HG03139 (cell line): ENCODE measurements at regions not wholly inside any gene's neighbourhood (a gene's known extent, or its start where the extent isn't known, plus 50 kb on each side); places are given as distances from the start of the nearest gene placed in this dataset.

ENCODE experiments used
- ATAC-seq: cut with Tn5 transposase; IDR thresholded peaks from one replicate; pipeline ENCODE4 v1.9.1; 2021; ENCODE audit not compliant: unreplicated experiment

DNA sequence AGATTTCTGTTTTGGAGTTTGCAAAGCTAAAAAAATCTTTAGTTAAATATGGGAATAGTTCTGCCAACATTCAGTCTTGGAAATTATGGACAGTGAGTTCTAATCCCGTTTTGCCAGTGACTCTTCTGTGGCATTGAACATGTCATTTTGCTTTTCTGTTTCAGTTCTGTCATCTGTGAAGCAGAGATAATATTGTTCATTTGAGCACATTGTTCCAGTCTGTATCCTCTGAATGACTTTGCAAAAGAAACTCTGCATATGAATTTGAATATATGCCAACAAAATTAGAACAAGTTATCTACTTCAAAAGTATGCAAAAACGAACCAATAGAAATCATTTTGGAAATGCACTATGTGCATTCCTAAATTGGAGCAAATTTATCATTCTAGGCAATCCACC, 746.0 kb upstream of the POT1 start:
- ATAC-seq: no peak

- no peak for ATAC-seq
These were observed 745.5 kb upstream of the POT1 start for GRCh38 chr7:125675169-125675568.

DNA sequence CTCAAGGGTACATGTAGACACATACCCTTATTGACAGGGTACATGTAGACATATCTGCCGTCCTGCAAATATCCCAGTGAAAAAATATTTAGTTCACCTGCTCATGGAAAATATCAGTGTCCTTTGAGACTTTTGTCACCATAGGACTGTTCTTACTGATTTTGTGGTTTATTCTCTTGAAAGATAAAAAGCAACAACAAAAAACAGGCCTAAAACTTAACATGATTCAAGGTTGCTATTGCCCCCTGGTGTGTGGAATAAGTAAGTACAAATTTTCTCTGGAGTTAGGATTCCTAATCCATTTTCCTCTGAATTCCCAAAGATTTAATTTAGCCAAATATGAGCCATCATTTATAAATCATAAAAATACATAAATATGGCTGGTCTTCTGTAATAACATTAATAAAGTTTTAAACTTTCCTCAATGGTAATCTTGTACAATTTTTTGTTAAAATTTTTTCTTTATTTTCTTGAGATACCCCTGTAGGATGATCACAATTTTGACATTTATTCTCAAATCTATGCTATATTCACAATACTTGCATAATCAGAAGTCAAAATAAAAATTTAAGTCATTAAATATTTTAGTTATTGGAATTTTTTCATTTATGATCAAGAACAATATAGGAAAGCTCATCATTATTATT, 741.4 kb upstream of the POT1 start:
- no peak for ATAC-seq

DNA sequence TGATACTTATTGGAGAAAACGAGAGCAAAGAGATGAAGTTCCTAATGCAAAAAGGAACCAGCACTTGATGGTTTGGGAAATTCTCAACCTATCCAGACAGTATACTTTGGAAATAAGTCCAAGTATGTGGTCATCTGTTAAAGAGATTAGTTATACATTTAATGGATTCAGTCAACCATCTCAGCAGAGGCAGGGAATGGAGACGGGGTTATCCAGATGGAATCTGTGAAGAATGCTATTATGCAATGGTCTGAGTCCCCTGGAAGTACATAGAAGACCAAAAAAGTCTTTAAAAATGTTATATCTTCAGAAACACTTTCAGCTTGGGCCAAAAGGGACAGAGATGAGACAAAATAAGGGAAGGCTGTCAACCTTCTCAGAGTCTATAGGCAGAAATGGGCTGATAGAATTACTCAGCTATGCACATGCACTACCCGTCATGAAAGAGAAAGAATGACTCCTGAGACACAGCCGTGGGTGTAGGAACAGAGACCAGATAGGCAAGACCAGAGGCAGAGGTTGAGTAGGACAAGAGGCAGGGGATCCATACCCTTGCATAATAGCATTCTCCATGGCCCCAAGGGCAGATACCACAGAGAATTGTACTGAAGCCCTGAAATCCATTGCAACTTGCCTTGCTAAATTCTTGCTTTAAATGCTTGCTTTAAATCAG, 738.8 kb upstream of the POT1 start:
- ATAC-seq: no peak

DNA sequence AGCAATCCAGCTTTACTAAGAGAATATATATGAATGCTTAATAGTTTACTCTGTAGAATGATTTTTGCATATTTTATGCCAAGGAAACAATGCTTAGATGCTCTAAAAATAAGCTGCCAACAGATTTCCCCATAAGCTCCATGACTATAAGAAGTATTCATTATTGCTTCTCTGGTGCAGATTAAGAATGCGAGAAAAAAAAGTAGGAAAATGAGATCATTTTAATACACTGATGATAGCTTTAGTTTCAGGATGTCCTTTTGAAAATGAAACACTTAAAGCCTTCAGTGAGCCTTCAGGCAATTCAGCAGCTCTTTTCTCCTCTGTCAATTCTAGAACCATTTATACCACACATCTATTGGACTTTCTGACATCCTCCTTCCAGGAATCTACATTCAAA, 735.0 kb upstream of the POT1 start:
- no peak for ATAC-seq

- no peak for ATAC-seq
These were observed 734.3 kb upstream of the POT1 start for GRCh38 chr7:125663961-125664360.

DNA sequence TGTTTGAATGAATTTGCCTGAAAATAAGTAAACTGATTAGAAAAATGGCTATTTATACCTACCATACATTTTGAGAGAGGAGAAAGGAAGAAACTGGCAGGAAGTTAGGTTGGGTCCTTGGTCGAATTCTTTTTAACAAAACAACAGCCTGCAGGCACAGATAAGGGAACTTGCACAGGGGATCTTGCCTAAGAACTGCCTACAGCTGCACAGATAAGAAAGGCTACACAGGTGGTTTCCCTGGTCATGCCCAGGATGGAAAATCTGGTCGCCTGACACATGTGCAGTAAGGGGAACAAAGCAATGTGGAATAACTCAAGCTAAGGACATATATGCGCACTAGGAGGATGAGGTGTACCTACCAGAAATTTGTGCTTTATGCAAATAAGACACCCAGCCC, 732.1 kb upstream of the POT1 start:
- ATAC-seq: no peak

- ATAC-seq: no peak
These were observed 731.4 kb upstream of the POT1 start for GRCh38 chr7:125661006-125661405.

DNA sequence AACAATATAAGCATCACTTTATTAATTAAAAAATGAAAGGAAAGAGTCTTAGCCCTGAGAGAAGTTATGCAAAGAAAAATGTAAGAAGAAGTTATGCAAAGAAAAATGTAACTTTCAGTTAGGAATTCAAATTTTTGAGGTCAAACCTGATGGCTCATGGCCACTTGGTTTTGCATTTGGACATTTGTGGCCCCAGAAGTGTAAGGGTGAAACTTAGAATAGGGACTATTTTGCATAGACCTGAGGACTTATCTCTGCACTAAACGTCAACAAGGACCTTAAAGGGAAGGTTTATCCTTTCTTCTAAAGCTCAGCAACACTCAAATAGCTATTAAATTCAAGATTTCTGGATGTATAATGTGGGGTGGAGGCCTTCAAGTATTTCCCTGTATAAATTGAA, 724.5 kb upstream of the POT1 start:
- no peak for ATAC-seq

DNA sequence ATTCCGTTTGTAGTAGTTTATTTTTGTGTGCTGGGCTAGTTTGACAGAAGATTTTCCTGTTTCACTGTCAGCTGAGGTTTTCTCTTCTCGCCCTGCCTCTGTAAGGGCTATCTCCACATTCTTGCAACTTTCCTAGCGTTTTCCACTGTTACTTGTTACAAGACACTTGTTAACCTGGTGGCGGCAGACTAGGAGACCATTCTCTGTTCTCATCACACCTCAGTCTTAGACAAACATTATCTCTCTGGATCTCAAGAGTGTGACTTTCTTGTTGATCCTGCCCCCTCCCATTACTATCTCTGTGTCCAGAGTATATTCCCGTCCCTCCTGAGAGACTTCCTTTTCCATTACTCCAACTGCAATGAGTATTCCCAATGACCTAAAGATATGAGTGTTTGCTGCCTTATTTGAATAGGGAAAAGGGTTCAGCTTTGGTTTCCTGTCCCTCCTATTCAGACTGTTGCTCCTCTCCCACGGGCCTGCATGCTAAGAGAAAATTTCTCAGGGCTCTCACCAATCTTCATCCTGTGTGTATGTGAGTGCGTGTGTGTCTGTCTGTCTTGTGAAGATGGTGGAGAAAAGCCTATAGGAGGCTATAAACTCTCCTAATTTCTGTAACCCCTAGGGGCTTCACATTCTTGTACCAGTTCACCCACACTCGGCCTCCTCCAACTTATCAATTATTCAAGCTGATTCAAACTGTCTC, 722.4 kb upstream of the POT1 start:
- ATAC-seq: no peak

DNA sequence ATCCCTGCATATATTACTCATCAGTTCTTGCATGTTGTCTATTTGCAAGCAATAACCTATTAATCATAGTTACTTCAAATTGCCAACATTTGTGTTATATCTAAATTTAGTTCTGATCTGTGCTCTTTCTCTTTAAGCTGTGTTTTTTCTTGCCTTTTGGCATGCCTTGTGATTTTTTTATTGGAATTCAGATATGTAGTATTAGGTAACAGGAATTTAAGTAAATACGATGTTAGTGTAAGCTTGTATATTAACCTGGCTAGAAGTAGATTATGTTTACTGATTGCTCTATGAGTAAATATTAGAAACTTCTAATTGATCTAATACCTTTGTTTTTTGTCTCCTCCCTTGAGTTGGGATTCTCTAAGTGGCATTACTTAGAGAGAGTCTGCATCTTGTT, 718.9 kb upstream of the POT1 start:
- ATAC-seq: no peak

- no peak for ATAC-seq
These were observed 716.1 kb upstream of the POT1 start for GRCh38 chr7:125645770-125646169.

GRCh38 chr7:125644109-125644508, 714.5 kb upstream of the POT1 start:
- ATAC-seq: no peak

GRCh38 chr7:125643302-125643701, 713.7 kb upstream of the POT1 start:
- ATAC-seq: no peak

DNA sequence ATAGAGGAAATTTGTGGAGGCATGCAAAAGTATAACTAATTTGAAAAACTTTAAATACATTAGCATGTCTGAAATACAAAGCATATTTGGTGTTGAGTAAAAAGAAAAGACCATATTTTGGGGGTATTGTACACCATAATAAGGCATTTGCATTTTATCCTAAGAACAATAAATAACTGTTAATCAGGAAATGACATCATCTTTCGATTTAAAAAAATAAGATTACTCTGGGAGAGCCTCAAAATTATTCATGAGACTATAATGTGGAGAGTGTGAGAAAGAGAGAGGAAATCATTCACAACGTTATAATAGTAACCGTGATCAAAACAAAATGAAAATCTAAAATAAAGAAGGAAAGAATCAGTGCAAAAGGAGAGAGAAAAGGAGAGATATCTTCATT, 712.3 kb upstream of the POT1 start:
- ATAC-seq: no peak

DNA sequence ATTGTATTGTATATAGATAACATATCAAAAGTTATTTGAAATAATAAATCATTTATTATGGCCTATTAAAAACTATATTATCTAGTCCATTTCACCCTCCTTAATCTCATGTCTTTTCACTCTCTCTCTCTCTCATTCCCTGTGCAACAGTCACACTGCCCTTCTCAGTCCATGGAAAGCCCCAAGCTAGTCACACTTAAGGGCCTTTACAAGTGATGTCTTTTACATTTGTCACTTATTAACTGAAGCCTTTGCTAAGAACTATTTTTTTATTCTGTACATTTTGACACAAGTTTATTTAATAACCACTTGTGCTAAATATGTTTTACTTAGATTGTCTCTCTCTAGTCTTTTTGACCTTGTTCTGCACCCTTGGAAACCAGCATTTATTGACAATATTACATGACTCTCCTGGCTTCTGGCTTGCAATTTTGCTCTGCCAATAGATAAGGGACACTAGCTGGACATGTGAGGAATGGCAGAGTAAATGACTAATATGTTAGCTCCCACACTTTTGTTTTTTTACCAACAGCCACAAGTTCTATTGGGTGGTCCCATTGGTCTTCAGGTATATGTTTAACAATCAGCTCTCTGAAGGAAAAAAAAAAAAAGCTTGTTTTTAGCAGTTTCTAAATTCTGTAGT, 706.8 kb upstream of the POT1 start:
- no peak for ATAC-seq

- no peak for ATAC-seq
These were observed 688.9 kb upstream of the POT1 start for GRCh38 chr7:125618516-125618915.

DNA sequence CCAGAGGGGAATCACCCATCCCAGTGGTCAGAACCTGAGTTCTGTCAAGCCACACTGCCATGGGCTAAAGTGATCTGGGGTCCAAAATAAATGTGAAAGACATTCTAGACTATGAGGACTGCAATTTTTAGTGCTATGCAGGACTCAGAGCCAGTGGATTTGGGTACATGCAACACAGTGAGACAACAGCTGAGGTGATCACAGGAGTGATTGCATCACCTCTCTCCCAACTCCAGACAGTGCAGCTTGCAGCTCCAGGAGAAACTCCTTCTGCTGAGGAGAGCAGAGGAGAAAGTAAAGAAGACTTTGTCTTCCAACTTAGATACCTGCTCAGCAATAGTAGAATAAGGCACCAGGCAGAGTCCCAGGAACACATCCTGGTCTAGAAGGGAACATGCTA, 682.0 kb upstream of the POT1 start:
- ATAC-seq: no peak

DNA sequence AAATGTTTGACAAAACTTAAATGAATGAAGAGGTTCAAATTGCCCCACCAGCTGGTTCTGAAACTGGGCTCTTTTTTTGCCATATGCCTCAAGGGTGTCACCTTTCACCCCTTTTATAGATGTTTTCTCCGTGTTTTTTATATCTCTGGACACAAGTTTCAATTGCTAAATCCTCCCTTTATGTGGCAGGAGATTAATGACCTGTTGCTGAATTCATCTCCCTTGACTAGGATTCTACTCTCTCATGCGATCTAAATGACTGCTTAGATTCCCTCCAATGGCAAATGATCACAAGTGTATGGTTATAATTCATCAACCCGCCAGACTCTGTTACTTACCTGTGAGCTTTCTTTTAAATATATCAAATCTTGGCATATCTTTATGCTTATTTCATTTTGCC, 677.0 kb upstream of the POT1 start:
- no peak for ATAC-seq

DNA sequence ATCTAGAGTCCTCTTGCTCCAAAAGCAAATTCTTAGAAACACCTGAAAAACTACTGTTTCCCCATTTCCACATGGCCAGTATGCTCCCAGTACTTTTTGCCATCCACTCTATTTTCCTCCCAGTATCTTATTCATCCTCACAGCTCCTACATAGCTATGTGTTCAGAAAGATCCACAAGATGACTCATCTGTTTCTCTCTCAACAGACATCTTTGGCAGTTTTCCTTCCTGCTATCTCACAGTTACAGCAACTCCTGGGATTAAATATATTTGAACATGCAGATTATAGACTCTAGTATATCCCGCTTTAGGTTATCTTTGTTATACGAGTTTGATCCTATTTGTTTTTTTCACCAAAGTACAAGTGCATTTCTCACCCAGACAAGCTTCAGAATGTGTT, 675.6 kb upstream of the POT1 start:
- no peak for ATAC-seq

DNA sequence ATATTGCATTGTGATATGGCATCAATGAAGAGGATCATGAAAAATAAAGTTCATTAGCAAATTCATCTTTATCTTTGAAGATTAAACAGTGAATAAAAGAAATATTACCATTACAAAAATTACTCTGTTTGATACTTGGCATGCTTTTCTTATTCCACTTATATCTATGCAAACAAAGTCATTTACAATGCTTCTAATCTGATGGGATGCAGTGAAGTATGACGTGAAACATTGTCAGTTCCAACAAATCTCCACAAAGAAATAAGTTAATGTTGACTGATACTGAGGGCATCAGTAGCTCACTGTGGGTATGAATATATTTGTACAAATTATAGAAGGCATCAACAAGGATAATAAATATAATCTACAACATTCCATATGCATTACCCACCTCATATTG, 672.8 kb upstream of the POT1 start:
- ATAC-seq: no peak

DNA sequence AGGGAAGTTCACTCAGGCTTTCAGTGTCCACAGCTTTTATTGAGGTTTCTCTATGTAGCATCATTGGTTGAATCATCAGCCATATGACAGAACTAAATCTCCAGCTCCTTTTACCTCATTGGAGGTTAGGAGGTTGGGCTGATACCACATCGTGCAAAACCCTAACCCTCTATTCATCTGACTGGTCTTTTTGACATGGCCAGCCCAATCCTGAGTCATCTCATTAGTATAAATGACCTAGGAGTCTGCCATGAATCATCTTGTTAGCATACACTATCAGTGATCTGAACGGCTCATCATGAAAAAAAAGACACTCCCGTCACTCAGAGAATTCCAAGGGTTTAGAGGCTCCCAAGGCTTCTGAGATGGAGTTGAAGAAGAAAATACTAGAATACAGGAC, 669.8 kb upstream of the POT1 start:
- ATAC-seq: no peak
